ENCODE measurements at regions not wholly inside any gene's neighbourhood (a gene's known extent, or its start where the extent isn't known, plus 50 kb on each side); places are given as distances from the start of the nearest gene placed in this dataset.

- TF ChIP-seq, protein P1, sequence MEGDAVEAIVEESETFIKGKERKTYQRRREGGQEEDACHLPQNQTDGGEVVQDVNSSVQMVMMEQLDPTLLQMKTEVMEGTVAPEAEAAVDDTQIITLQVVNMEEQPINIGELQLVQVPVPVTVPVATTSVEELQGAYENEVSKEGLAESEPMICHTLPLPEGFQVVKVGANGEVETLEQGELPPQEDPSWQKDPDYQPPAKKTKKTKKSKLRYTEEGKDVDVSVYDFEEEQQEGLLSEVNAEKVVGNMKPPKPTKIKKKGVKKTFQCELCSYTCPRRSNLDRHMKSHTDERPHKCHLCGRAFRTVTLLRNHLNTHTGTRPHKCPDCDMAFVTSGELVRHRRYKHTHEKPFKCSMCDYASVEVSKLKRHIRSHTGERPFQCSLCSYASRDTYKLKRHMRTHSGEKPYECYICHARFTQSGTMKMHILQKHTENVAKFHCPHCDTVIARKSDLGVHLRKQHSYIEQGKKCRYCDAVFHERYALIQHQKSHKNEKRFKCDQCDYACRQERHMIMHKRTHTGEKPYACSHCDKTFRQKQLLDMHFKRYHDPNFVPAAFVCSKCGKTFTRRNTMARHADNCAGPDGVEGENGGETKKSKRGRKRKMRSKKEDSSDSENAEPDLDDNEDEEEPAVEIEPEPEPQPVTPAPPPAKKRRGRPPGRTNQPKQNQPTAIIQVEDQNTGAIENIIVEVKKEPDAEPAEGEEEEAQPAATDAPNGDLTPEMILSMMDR (IDR thresholded peaks at IDR 0.05), result no peak
- no peak for TF ChIP-seq POLR2A (IDR thresholded peaks at IDR 0.05)
These were observed 100.0 kb upstream of the B3GAT1 start for GRCh38 chr11:134512061-134512460.

Data from heart left ventricle (tissue), 13 donors.